ENCODE measurements at regions not wholly inside any gene's neighbourhood (a gene's known extent, or its start where the extent isn't known, plus 50 kb on each side); places are given as distances from the start of the nearest gene placed in this dataset.

GRCh38 chr5:142521706-142522105 lies 164.2 kb downstream of the FGF1 start (continued):
- TF ChIP-seq ARID5B (CRISPR knock-in tag; IDR thresholded peaks at IDR 0.05), result peak; percentile 77
- peak; percentile 42; the same call in 1 of the 2 replicates for TF ChIP-seq SAP130 (CRISPR knock-in tag; IDR thresholded peaks at IDR 0.05; ENCODE audit: low read depth)
- TF ChIP-seq KMT2B (CRISPR knock-in tag; IDR thresholded peaks at IDR 0.05), result no peak; the same call in 1 of the 2 replicates
- TF ChIP-seq THYN1 (CRISPR knock-in tag; IDR thresholded peaks at IDR 0.05; ENCODE audit: borderline replicate concordance, low read depth), result no peak
- TF ChIP-seq NR1H2 (CRISPR knock-in tag; IDR thresholded peaks at IDR 0.05; ENCODE audit: borderline replicate concordance, low read depth), result no peak
- no peak for TF ChIP-seq ZNF883 (CRISPR knock-in tag; IDR thresholded peaks at IDR 0.05; ENCODE audit: not compliant biosample characterization)
- TF ChIP-seq ZNF296 (CRISPR knock-in tag; conservative IDR thresholded peaks at IDR 0.05), result no peak
- no peak for TF ChIP-seq ZNF639 (CRISPR knock-in tag; conservative IDR thresholded peaks at IDR 0.05)
- no peak for TF ChIP-seq ZNF101 (CRISPR knock-in tag; IDR thresholded peaks at IDR 0.05; ENCODE audit: borderline replicate concordance, low read depth)
- TF ChIP-seq CBX1 (IDR thresholded peaks at IDR 0.05; ENCODE audit: low read depth), result no peak
- peak; percentile 66; the same call in 1 of the 2 replicates for TF ChIP-seq HDAC1 (CRISPR knock-in tag; IDR thresholded peaks at IDR 0.05)
- 0 out of 2 replicates have a peak, but pooled peaks have one; percentile 20 for TF ChIP-seq FOXO1 (CRISPR knock-in tag; IDR thresholded peaks at IDR 0.05)
- TF ChIP-seq PBX2 (CRISPR knock-in tag; IDR thresholded peaks at IDR 0.05), result no peak
- no peak for TF ChIP-seq HMG20A (CRISPR knock-in tag; IDR thresholded peaks at IDR 0.05; ENCODE audit: borderline replicate concordance)
- TF ChIP-seq ZNF280D (CRISPR knock-in tag; IDR thresholded peaks at IDR 0.05), result 0 out of 2 replicates have a peak, but pooled peaks have one; percentile 33
- TF ChIP-seq ZGPAT (CRISPR knock-in tag; IDR thresholded peaks at IDR 0.05), result peak; percentile 34; the same call in 1 of the 2 replicates
- TF ChIP-seq ZFX (CRISPR knock-in tag; IDR thresholded peaks at IDR 0.05; ENCODE audit: low read depth), result no peak
- peak; percentile 54; the same call in 1 of the 2 replicates for TF ChIP-seq SNAI1 (CRISPR knock-in tag; IDR thresholded peaks at IDR 0.05; ENCODE audit: borderline replicate concordance)
